GM12891 (cell line): ENCODE measurements at regions not wholly inside any gene's neighbourhood (a gene's known extent, or its start where the extent isn't known, plus 50 kb on each side); places are given as distances from the start of the nearest gene placed in this dataset.

Experiments used
- POLR2A ChIP-seq: IDR thresholded peaks from 2 replicates; pipeline ENCODE4 v1.6.1; 2011; ENCODE audit warnings: low read depth, low read length, control low read depth
- POLR2AphosphoS5 ChIP-seq: IDR thresholded peaks from 2 replicates; pipeline ENCODE4 v1.6.1; 2011; ENCODE audit warnings: low read depth, low read length, control low read depth
- TAF1 ChIP-seq: IDR thresholded peaks from 2 replicates; pipeline ENCODE4 v1.6.1; 2011; ENCODE audit warnings: low read depth, low read length, control low read depth

GRCh38 chr2:184304006-184304405 lies 294.3 kb upstream of the ZNF804A start:
- TF ChIP-seq POLR2AphosphoS5: no peak
- no peak for TF ChIP-seq POLR2A
- TF ChIP-seq TAF1: no peak
